SK-N-MC (cell line): ENCODE measurements at regions not wholly inside any gene's neighbourhood (a gene's known extent, or its start where the extent isn't known, plus 50 kb on each side); places are given as distances from the start of the nearest gene placed in this dataset.

Experiments used
- FOXP2 ChIP-seq: optimal IDR thresholded peaks from 2 replicates; pipeline ENCODE3; 2011; ENCODE audit warnings: mild to moderate bottlenecking, moderate library complexity; ENCODE audit not compliant: insufficient read depth; ENCODE audit errors: extremely low read length, control extremely low read depth
- POLR2AphosphoS5 ChIP-seq: IDR thresholded peaks from 2 replicates; pipeline ENCODE4 v1.6.1; 2012; ENCODE audit warnings: mild to moderate bottlenecking, low read depth, low read length, borderline replicate concordance

DNA sequence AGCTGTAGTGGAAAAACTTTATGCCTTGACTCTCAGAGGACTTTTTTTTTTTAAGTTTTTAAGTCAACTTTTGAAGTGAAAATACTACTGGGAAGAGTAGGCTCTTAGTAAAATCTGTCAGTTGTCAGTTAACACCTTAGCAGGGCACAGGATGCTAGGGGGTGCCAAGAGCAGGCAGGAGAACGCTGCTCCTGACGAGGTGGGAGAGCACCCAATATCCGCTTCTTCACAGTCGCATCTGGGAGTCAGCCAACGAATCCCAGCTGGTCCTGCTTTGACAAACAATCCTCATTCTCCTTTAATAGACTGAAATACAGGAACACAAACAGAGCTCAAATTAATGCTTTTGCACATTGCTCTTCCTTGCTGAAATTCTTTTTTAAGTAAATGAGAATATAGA, 709.5 kb upstream of the ACVR2A start:
- TF ChIP-seq FOXP2 = no peak
- no peak for TF ChIP-seq POLR2AphosphoS5
